HCT116 (cell line): ENCODE measurements at regions not wholly inside any gene's neighbourhood (a gene's known extent, or its start where the extent isn't known, plus 50 kb on each side); places are given as distances from the start of the nearest gene placed in this dataset.
A peak's percentile ranks its signal among the peaks of the same experiment; 100 is the strongest.

Source experiments
- ATAC-seq: fragments of 200-7000 bp; cut with Tn5 transposase; 2 replicates; pipeline ENCODE4 v1.9.1; 2020; ENCODE audit warnings: mild to moderate bottlenecking, moderate library complexity
- BruUV-seq: library from RNA; stranded (reverse); fragments of 400-500 nt; replicated peaks from 2 replicates; lab custom pipeline; 2021; lab: Mats Ljungman, UMichigan
- CTCF ChIA-PET: fragments of 300-600 bp; sonication (Branson Sonifier 250); formaldehyde crosslinking; loops from one replicate; lab custom pipeline; 2021; ENCODE audit warnings: antibody characterized with exemption; lab: Charles Lee
- POLR2A ChIA-PET: fragments of 300-600, 350-600 bp; sonication (Branson Sonifier 250); formaldehyde crosslinking; loops from one replicate; lab custom pipeline; 2021; ENCODE audit warnings: antibody characterized with exemption; lab: Charles Lee
- RAD21 ChIA-PET, 2 experiments: fragments of 300-600 bp; sonication (Branson Sonifier 250); formaldehyde crosslinking; loops; one replicate each; lab custom pipeline; 2023; ENCODE audit warnings: low total read pairs in 2 of 2; ENCODE audit not compliant: uncharacterized antibody in 2 of 2, unreplicated experiment in 2 of 2, low non-redundant PET in 1 of 2; lab: Charles Lee
- DNase-seq: peaks from one replicate; pipeline ENCODE4 v3.0.0-alpha.2; 2010; ENCODE audit warnings: low read depth, low spot score
- H2AFZ ChIP-seq: fragments of 200-600 bp; shearing (Covaris generic), sonication (generic); 2 replicates; pipeline ENCODE4 v1.6.1; 2017; ENCODE audit warnings: low read depth, mixed run types, mixed read lengths, antibody characterized with exemption, low read length; ENCODE audit not compliant: poor library complexity, severe bottlenecking
- H3K27ac ChIP-seq: 2 replicates; pipeline ENCODE4 v1.5.1; 2012; ENCODE audit warnings: low read depth, low read length
- H3K27me3 ChIP-seq: fragments of 200-600 bp; sonication (generic); 2 replicates; pipeline ENCODE4 v1.6.1; 2016; ENCODE audit warnings: mixed run types, low read length, mixed read lengths; ENCODE audit not compliant: insufficient read depth
- H3K36me3 ChIP-seq, 2 experiments: fragments of 200-500 bp in 1 of 2; fragments of 200-600 bp in 1 of 2; sonication (Bioruptor generic) in 1 of 2; sonication (generic) in 1 of 2; 2 replicates each; pipeline versions ENCODE4 v1.5.1 to v1.6.1; 2014 to 2016; ENCODE audit warnings: low read length in 2 of 2, inconsistent platforms in 1 of 2, mixed read lengths in 1 of 2, mixed run types in 1 of 2; ENCODE audit not compliant: insufficient read depth in 2 of 2, control insufficient read depth in 1 of 2
- H3K4me1 ChIP-seq, 2 experiments: fragments of 200-600 bp in 1 of 2; sonication (generic) in 1 of 2; 2 replicates each; pipeline versions ENCODE4 v1.5.1 to v1.6.1; 2012 to 2017; ENCODE audit warnings: low read length in 2 of 2, inconsistent platforms in 1 of 2, mild to moderate bottlenecking in 1 of 2, mixed read lengths in 1 of 2, mixed run types in 1 of 2, moderate library complexity in 1 of 2; ENCODE audit not compliant: insufficient read depth in 2 of 2, control insufficient read depth in 1 of 2
- H3K4me2 ChIP-seq: fragments of 200-600 bp; sonication (generic); 2 replicates; pipeline ENCODE4 v1.6.1; 2017; ENCODE audit warnings: mixed run types, low read length, mixed read lengths
- H3K4me3 ChIP-seq, 2 experiments: fragments of 200-600 bp in 1 of 2; sonication (generic) in 1 of 2; replicated peaks in 1 of 2; 2 replicates each; pipeline ENCODE4 v1.5.1; 2011 to 2016; ENCODE audit warnings: low read length in 2 of 2, control low read depth in 1 of 2, low read depth in 1 of 2, mild to moderate bottlenecking in 1 of 2, mixed read lengths in 1 of 2, mixed run types in 1 of 2
- H3K79me2 ChIP-seq: fragments of 200-600 bp; sonication (generic); 2 replicates; pipeline ENCODE4 v1.6.1; 2017; ENCODE audit warnings: mild to moderate bottlenecking, mixed run types, low read length, moderate library complexity, mixed read lengths; ENCODE audit not compliant: insufficient read depth
- H3K9ac ChIP-seq: fragments of 200-600 bp; sonication (generic); 2 replicates; pipeline ENCODE4 v1.6.1; 2016; ENCODE audit warnings: low read length, mixed read lengths
- H3K9me2 ChIP-seq: fragments of 200-600 bp; sonication (generic), shearing (Covaris generic); 2 replicates; pipeline ENCODE4 v1.6.1; 2017; ENCODE audit warnings: mixed run types, mild to moderate bottlenecking, moderate library complexity; ENCODE audit not compliant: insufficient read depth
- H3K9me3 ChIP-seq, 2 experiments: fragments of 200-500 bp in 1 of 2; fragments of 200-600 bp in 1 of 2; sonication (Bioruptor generic) in 1 of 2; sonication (generic) in 1 of 2; 2 replicates each; pipeline ENCODE4 v1.6.1; 2014 to 2017; ENCODE audit warnings: low read length in 2 of 2, mixed read lengths in 2 of 2, inconsistent platforms in 1 of 2, low read depth in 1 of 2, mild to moderate bottlenecking in 1 of 2, mixed run types in 1 of 2, moderate library complexity in 1 of 2; ENCODE audit not compliant: control insufficient read depth in 1 of 2, insufficient read depth in 1 of 2
- H4K20me1 ChIP-seq: fragments of 200-600 bp; sonication (generic), shearing (Covaris generic); 2 replicates; pipeline ENCODE4 v1.6.1; 2017; ENCODE audit warnings: mixed run types, mild to moderate bottlenecking, moderate library complexity; ENCODE audit not compliant: insufficient read depth
- CEBPB ChIP-seq: IDR thresholded peaks from 2 replicates; pipeline ENCODE4 v1.6.1; 2012; ENCODE audit warnings: low read depth
- EZH2 ChIP-seq: fragments of 200-600 bp; sonication (generic); IDR thresholded peaks from 2 replicates; pipeline ENCODE4 v1.6.1; 2017; ENCODE audit warnings: antibody characterized with exemption, mixed run types
- FOSL1 ChIP-seq: IDR thresholded peaks from 2 replicates; pipeline ENCODE4 v1.6.1; 2012; ENCODE audit warnings: low read depth
- JUND ChIP-seq: IDR thresholded peaks from 2 replicates; pipeline ENCODE4 v1.6.1; 2012
- MAX ChIP-seq: IDR thresholded peaks from 2 replicates; pipeline ENCODE4 v1.6.1; 2012
- RAD21 ChIP-seq: IDR thresholded peaks from 2 replicates; pipeline ENCODE4 v1.6.1; 2012; ENCODE audit warnings: low read depth, mild to moderate bottlenecking
- REST ChIP-seq: IDR thresholded peaks from 2 replicates; pipeline ENCODE4 v1.6.1; 2012; ENCODE audit warnings: low read depth
- SRF ChIP-seq: IDR thresholded peaks from 2 replicates; pipeline ENCODE4 v1.6.1; 2012; ENCODE audit warnings: low read depth
- YY1 ChIP-seq: IDR thresholded peaks from 2 replicates; pipeline ENCODE4 v1.6.1; 2011; ENCODE audit warnings: low read length, low read depth, moderate library complexity, mild to moderate bottlenecking; ENCODE audit not compliant: insufficient replicate concordance; ENCODE audit errors: extremely low read depth
- ZBTB33 ChIP-seq: IDR thresholded peaks from 2 replicates; pipeline ENCODE4 v1.6.1; 2011; ENCODE audit warnings: mild to moderate bottlenecking, low read length, moderate library complexity; ENCODE audit not compliant: insufficient replicate concordance; ENCODE audit errors: extremely low read depth
- ZNF274 ChIP-seq: fragments of 200-500 bp; sonication (Bioruptor generic); IDR thresholded peaks from 2 replicates; pipeline ENCODE4 v1.6.1; 2014; ENCODE audit warnings: mild to moderate bottlenecking, low read depth, low read length, inconsistent platforms
- intact Hi-C: fragments of 100-400 bp; cut with micrococcal nuclease; formaldehyde crosslinking; loops from 2 replicates; pipeline ENCODE4 v1.10.0; 2022
- TF ChIP-seq, protein P1 (sequence below), 3 experiments: fragments of 200-600 bp in 1 of 3; sonication (generic) in 1 of 3; IDR thresholded peaks in 2 of 3; conservative IDR thresholded peaks in 1 of 3; 2 replicates each; pipeline ENCODE4 v1.5.1; 2012 to 2017; ENCODE audit warnings: low read depth in 2 of 3, low read length in 2 of 3, antibody characterized with exemption in 1 of 3, borderline replicate concordance in 1 of 3, control low read depth in 1 of 3, mild to moderate bottlenecking in 1 of 3, mixed read lengths in 1 of 3, mixed run types in 1 of 3, moderate library complexity in 1 of 3; ENCODE audit not compliant: insufficient read depth in 1 of 3
- TF ChIP-seq, protein P2 (sequence below): IDR thresholded peaks from 2 replicates; pipeline ENCODE4 v1.6.1; 2012

DNA sequence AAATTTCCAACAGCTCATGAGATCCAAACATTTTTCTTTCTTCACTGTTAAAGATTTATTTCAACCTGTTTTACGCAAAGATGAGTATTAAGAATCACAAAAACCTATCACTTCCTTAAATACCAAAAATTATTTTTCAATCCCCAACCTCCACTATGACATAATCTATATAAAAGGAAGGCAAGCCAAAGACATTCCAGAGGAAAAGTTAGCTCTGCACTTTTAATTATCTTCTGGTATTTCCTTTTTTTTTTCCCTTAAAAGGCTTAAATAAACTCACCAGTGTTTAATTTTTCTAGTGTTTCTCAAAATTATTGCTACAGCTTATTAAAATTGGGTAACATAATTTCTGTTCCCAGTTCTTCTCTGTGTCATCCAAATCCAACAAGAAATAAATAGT is 75.9 kb downstream of the BMP4 start (continued):
- no peak for TF ChIP-seq REST
- no peak for TF ChIP-seq MAX

GRCh38 chr14:53879747-53880146 is 76.9 kb downstream of the BMP4 start:
- no peaks in the 10 kb centered on the region for H3K9me2 ChIP-seq
- no peak for DNase-seq
- no peaks in the 10 kb centered on the region for H4K20me1 ChIP-seq
- no peak for ATAC-seq
- H2AFZ ChIP-seq: peak overlapping the region; percentile 39
- H3K4me3 ChIP-seq: no peak overlapping the region
- no TSS peak for BruUV-seq
- no peak overlapping the region for H3K4me2 ChIP-seq
- peak overlapping the region; percentile 53; the same call in 1 of the 2 replicates for H3K27ac ChIP-seq
- no peak overlapping the region for H3K9ac ChIP-seq
- no peaks in the 10 kb centered on the region for H3K27me3 ChIP-seq
- H3K79me2 ChIP-seq: no peaks in the 10 kb centered on the region
- CTCF ChIA-PET: no interaction called here
- H3K36me3 ChIP-seq: no peaks in the 10 kb centered on the region
- no peaks in the 10 kb centered on the region for H3K9me3 ChIP-seq
- RAD21 ChIA-PET: no interaction called here
- peaks cover 36 to 39% of the 10 kb centered on the region in 2 experiments for H3K4me1 ChIP-seq
- intact Hi-C loops: no loop called here
- POLR2A ChIA-PET: no interaction called here
- TF ChIP-seq MAX: no peak
- TF ChIP-seq, protein P1, sequence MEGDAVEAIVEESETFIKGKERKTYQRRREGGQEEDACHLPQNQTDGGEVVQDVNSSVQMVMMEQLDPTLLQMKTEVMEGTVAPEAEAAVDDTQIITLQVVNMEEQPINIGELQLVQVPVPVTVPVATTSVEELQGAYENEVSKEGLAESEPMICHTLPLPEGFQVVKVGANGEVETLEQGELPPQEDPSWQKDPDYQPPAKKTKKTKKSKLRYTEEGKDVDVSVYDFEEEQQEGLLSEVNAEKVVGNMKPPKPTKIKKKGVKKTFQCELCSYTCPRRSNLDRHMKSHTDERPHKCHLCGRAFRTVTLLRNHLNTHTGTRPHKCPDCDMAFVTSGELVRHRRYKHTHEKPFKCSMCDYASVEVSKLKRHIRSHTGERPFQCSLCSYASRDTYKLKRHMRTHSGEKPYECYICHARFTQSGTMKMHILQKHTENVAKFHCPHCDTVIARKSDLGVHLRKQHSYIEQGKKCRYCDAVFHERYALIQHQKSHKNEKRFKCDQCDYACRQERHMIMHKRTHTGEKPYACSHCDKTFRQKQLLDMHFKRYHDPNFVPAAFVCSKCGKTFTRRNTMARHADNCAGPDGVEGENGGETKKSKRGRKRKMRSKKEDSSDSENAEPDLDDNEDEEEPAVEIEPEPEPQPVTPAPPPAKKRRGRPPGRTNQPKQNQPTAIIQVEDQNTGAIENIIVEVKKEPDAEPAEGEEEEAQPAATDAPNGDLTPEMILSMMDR (IDR thresholded peaks at IDR 0.05 in 2 of 3, conservative IDR thresholded peaks at IDR 0.05 in 1 of 3; ENCODE audit: borderline replicate concordance in 1 of 3, insufficient read depth in 1 of 3, low read depth in 2 of 3, low read length in 2 of 3): no peak
- TF ChIP-seq RAD21: no peak
- TF ChIP-seq YY1: no peak
- no peak for TF ChIP-seq ZBTB33
- TF ChIP-seq FOSL1: no peak
- no peak for TF ChIP-seq SRF
- no peak for TF ChIP-seq CEBPB
- no peak for TF ChIP-seq EZH2
- no peak for TF ChIP-seq JUND
- no peak for TF ChIP-seq ZNF274
- TF ChIP-seq, protein P2, sequence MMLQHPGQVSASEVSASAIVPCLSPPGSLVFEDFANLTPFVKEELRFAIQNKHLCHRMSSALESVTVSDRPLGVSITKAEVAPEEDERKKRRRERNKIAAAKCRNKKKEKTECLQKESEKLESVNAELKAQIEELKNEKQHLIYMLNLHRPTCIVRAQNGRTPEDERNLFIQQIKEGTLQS: no peak
